B cell (primary cell): ENCODE measurements at regions not wholly inside any gene's neighbourhood (a gene's known extent, or its start where the extent isn't known, plus 50 kb on each side); places are given as distances from the start of the nearest gene placed in this dataset.

ENCODE experiments used
- ATAC-seq: fragments of 200-7000 bp; cut with Tn5 transposase; one replicate; pipeline ENCODE4 v1.10.0; 2021; ENCODE audit warnings: low read depth, mild to moderate bottlenecking, moderate number of reproducible peaks, moderate library complexity
- CTCF ChIA-PET: fragments of 350-600 bp; sonication (Branson Sonifier 250); formaldehyde crosslinking; loops from one replicate; lab custom pipeline; 2021; ENCODE audit warnings: antibody characterized with exemption, inconsistent platforms; lab: Charles Lee
- POLR2A ChIA-PET: fragments of 350-600 bp; sonication (Branson Sonifier 250); formaldehyde crosslinking; loops from one replicate; lab custom pipeline; 2021; ENCODE audit warnings: antibody characterized with exemption; lab: Charles Lee
- DNase-seq: peaks from one replicate; pipeline ENCODE4 v3.0.0; 2013
- H2AFZ ChIP-seq: 2 replicates; pipeline ENCODE4 v1.6.1; 2012; ENCODE audit warnings: mild to moderate bottlenecking, low read depth, low read length; ENCODE audit not compliant: insufficient read depth, poor library complexity, severe bottlenecking
- H3K27ac ChIP-seq, 2 donors: 1 replicate in 1 of 2; 2 replicates in 1 of 2; pipeline ENCODE4 v1.5.1; 2012 to 2013; ENCODE audit warnings: low read length in 2 of 2, mild to moderate bottlenecking in 2 of 2, moderate library complexity in 1 of 2
- H3K27me3 ChIP-seq, 4 experiments: fragments of 200-600 bp in 1 of 4; sonication (generic) in 1 of 4; replicated peaks in 1 of 4; 1 replicate in 2 of 4; 2 replicates in 2 of 4; pipeline versions ENCODE4 v1.6.1 to v1.7.0; 2013 to 2016; ENCODE audit warnings: low read length in 3 of 4, mild to moderate bottlenecking in 2 of 4, mixed read lengths in 1 of 4, moderate library complexity in 1 of 4; ENCODE audit not compliant: insufficient read depth in 4 of 4, control insufficient read depth in 3 of 4; ENCODE audit errors: control extremely low read depth in 1 of 4
- H3K36me3 ChIP-seq, 2 experiments: replicated peaks in 1 of 2; 1 replicate in 1 of 2; 2 replicates in 1 of 2; pipeline versions ENCODE4 v1.6.1 to v1.7.1; 2013; ENCODE audit warnings: low read length in 1 of 2; ENCODE audit not compliant: insufficient read depth in 2 of 2, control insufficient read depth in 1 of 2; ENCODE audit errors: control extremely low read depth in 1 of 2, extremely low read depth in 1 of 2
- H3K4me1 ChIP-seq, 2 donors: fragments of 200-600 bp in 1 of 2; sonication (generic) in 1 of 2; 1 replicate in 1 of 2; 2 replicates in 1 of 2; pipeline versions ENCODE4 v1.5.1 to v1.6.1; 2013 to 2017; ENCODE audit warnings: low read length in 2 of 2; ENCODE audit not compliant: control insufficient read depth in 2 of 2, insufficient read depth in 2 of 2
- H3K4me2 ChIP-seq: replicated peaks from 2 replicates; pipeline ENCODE3; 2012; ENCODE audit warnings: mild to moderate bottlenecking, low read depth, low read length; ENCODE audit not compliant: poor library complexity, severe bottlenecking
- H3K4me3 ChIP-seq, 5 experiments: fragments of 200-600 bp in 1 of 5; sonication (generic) in 1 of 5; 1 replicate in 3 of 5; 2 replicates in 2 of 5; pipeline versions ENCODE4 v1.5.1 to v1.7.0; 2011 to 2016; ENCODE audit warnings: low read length in 4 of 5, mild to moderate bottlenecking in 4 of 5, low read depth in 2 of 5, control low read depth in 1 of 5, moderate library complexity in 1 of 5; ENCODE audit not compliant: insufficient read depth in 1 of 5; ENCODE audit errors: control extremely low read depth in 1 of 5, extremely low read depth in 1 of 5
- H3K79me2 ChIP-seq: fragments of 200-600 bp; sonication (generic); one replicate; pipeline ENCODE4 v1.6.0; 2016; ENCODE audit warnings: low read length; ENCODE audit not compliant: control insufficient read depth, insufficient read depth
- H3K9ac ChIP-seq: fragments of 200-600 bp; sonication (generic); 2 replicates; pipeline ENCODE4 v1.6.1; 2017; ENCODE audit warnings: mild to moderate bottlenecking, low read length, moderate library complexity
- H3K9me3 ChIP-seq, 3 donors: one replicate each; pipeline versions ENCODE4 v1.6.1 to v1.7.1; 2013; ENCODE audit warnings: low read length in 2 of 3; ENCODE audit not compliant: control insufficient read depth in 2 of 3, insufficient read depth in 1 of 3; ENCODE audit errors: control extremely low read depth in 1 of 3
- H4K20me1 ChIP-seq: 2 replicates; pipeline ENCODE4 v1.6.0; 2012; ENCODE audit warnings: mild to moderate bottlenecking, low read length; ENCODE audit not compliant: insufficient read depth, control insufficient read depth, poor library complexity, severe bottlenecking
- H3K27ac Mint-ChIP-seq: one replicate; pipeline ENCODE4 v1.8.0; 2021; ENCODE audit warnings: mixed read lengths
- H3K27me3 Mint-ChIP-seq: one replicate; pipeline ENCODE4 v1.8.0; 2021; ENCODE audit warnings: mixed read lengths
- H3K4me1 Mint-ChIP-seq: one replicate; pipeline ENCODE4 v1.8.0; 2021; ENCODE audit warnings: mixed read lengths
- H3K4me3 Mint-ChIP-seq: one replicate; pipeline ENCODE4 v1.8.0; 2021; ENCODE audit warnings: mixed read lengths
- H3K9me3 Mint-ChIP-seq: one replicate; pipeline ENCODE4 v1.8.0; 2022; ENCODE audit warnings: mixed read lengths; ENCODE audit not compliant: insufficient read depth
- CTCF ChIP-seq: fragments of 200-600 bp; IDR thresholded peaks from one replicate; pipeline ENCODE4 v1.8.0; 2022; ENCODE audit warnings: antibody characterized with exemption, mild to moderate bottlenecking
- EZH2 ChIP-seq: IDR thresholded peaks from 2 replicates; pipeline ENCODE4 v1.6.1; 2012; ENCODE audit warnings: borderline replicate concordance, low read depth, mild to moderate bottlenecking, moderate library complexity, low read length; ENCODE audit not compliant: insufficient read depth, poor library complexity, severe bottlenecking
- WGBS: methylation state at CpG from one replicate; pipeline ENCODE4 v1.1.5; 2013; ENCODE audit warnings: missing lambda C conversion rate; ENCODE audit not compliant: insufficient coverage; 5-methylcytosine and 5-hydroxymethylcytosine counted together
- intact Hi-C: fragments of 100-400 bp; cut with micrococcal nuclease; formaldehyde crosslinking; loops from one replicate; pipeline ENCODE4 v1.10.0; 2022

GRCh38 chr16:64585367-64585766 lies 536.5 kb downstream of the CDH11 start:
- no peaks in the 10 kb centered on the region for H3K79me2 ChIP-seq
- H3K27ac Mint-ChIP-seq: no peak overlapping the region
- H3K27ac ChIP-seq: no peak overlapping the region
- H3K9ac ChIP-seq: no peak overlapping the region
- H3K27me3 ChIP-seq: no peaks in the 10 kb centered on the region
- H3K9me3 Mint-ChIP-seq: peaks cover 1% of the 10 kb centered on the region
- no peaks in the 10 kb centered on the region for H3K36me3 ChIP-seq
- intact Hi-C loops: no loop called here
- ChIA-PET POLR2A (no interaction called here), CTCF (no interaction called here)
- no peak overlapping the region for H3K4me2 ChIP-seq
- H3K4me3 ChIP-seq: no peak overlapping the region
- ATAC-seq: no peak
- H2AFZ ChIP-seq: no peak overlapping the region
- H3K4me3 Mint-ChIP-seq: no peak overlapping the region
- no peaks in the 10 kb centered on the region for H4K20me1 ChIP-seq
- H3K27me3 Mint-ChIP-seq: no peaks in the 10 kb centered on the region
- no peaks in the 10 kb centered on the region for H3K4me1 Mint-ChIP-seq
- TF ChIP-seq EZH2 (no peak), CTCF (no peak)
- no peaks in the 10 kb centered on the region for H3K4me1 ChIP-seq
- no peaks in the 10 kb centered on the region for H3K9me3 ChIP-seq
- DNase-seq: no peak

- H3K9me3 ChIP-seq: peaks cover 0 to 1% (median 0%) of the 10 kb centered on the region in 3 donors
- H2AFZ ChIP-seq: no peak overlapping the region
- no peaks in the 10 kb centered on the region for H3K79me2 ChIP-seq
- H3K4me2 ChIP-seq: no peak overlapping the region
- WGBS: 75% methylated on average over 5 of the region's 7 CpGs
- H3K27me3 ChIP-seq: no peaks in the 10 kb centered on the region
- ChIA-PET POLR2A (no interaction called here), CTCF (no interaction called here)
- ATAC-seq (no peak), DNase-seq (no peak)
- H3K4me3 ChIP-seq: no peak overlapping the region
- TF ChIP-seq CTCF (no peak), EZH2 (no peak)
- no peak overlapping the region for H3K27ac Mint-ChIP-seq
- H3K9ac ChIP-seq: no peak overlapping the region
- H3K4me3 Mint-ChIP-seq: no peak overlapping the region
- no peaks in the 10 kb centered on the region for H3K4me1 ChIP-seq
- H3K27ac ChIP-seq: no peak overlapping the region
- H4K20me1 ChIP-seq: no peaks in the 10 kb centered on the region
- H3K9me3 Mint-ChIP-seq: peaks cover 3% of the 10 kb centered on the region
- no peaks in the 10 kb centered on the region for H3K27me3 Mint-ChIP-seq
- H3K36me3 ChIP-seq: no peaks in the 10 kb centered on the region
- intact Hi-C loops: no loop called here
- no peaks in the 10 kb centered on the region for H3K4me1 Mint-ChIP-seq
Measured at GRCh38 chr16:64580558-64580957, 541.3 kb downstream of the CDH11 start.
